Mesendoderm (in vitro differentiated cells): ENCODE measurements at regions not wholly inside any gene's neighbourhood (a gene's known extent, or its start where the extent isn't known, plus 50 kb on each side); places are given as distances from the start of the nearest gene placed in this dataset.

ENCODE experiments used
- DNase-seq: peaks from one replicate; pipeline ENCODE4 v3.0.0; 2013
- H2AK5ac ChIP-seq: 2 replicates; pipeline ENCODE4 v1.6.1; 2013; ENCODE audit warnings: low read length, inconsistent platforms
- H2BK120ac ChIP-seq: 2 replicates; pipeline ENCODE4 v1.6.1; 2013; ENCODE audit warnings: low read depth, mild to moderate bottlenecking, low read length, moderate library complexity, mixed read lengths
- H2BK15ac ChIP-seq: replicated peaks from 2 replicates; pipeline ENCODE4 v1.6.1; 2013; ENCODE audit warnings: low read depth, mild to moderate bottlenecking, moderate library complexity
- H2BK5ac ChIP-seq: 2 replicates; pipeline ENCODE4 v1.6.1; 2013; ENCODE audit warnings: low read length, inconsistent platforms
- H3K18ac ChIP-seq: 2 replicates; pipeline ENCODE4 v1.6.1; 2013; ENCODE audit warnings: mild to moderate bottlenecking, low read length, mixed read lengths
- H3K23ac ChIP-seq: one replicate; pipeline ENCODE4 v1.6.1; 2013; ENCODE audit warnings: low read length
- H3K27ac ChIP-seq: 2 replicates; pipeline ENCODE4 v1.5.1; 2013; ENCODE audit warnings: low read depth, mild to moderate bottlenecking, inconsistent platforms, low read length, moderate library complexity
- H3K27me3 ChIP-seq: 2 replicates; pipeline ENCODE4 v1.6.1; 2013; ENCODE audit warnings: low read length, control low read depth, mild to moderate bottlenecking, inconsistent platforms; ENCODE audit not compliant: insufficient read depth, poor library complexity
- H3K36me3 ChIP-seq: 2 replicates; pipeline ENCODE4 v1.6.1; 2013; ENCODE audit warnings: low read length, inconsistent platforms; ENCODE audit not compliant: control insufficient read depth, insufficient read depth
- H3K4ac ChIP-seq: one replicate; pipeline ENCODE4 v1.6.1; 2013; ENCODE audit warnings: low read depth, mild to moderate bottlenecking, low read length, moderate library complexity
- H3K4me1 ChIP-seq: 2 replicates; pipeline ENCODE4 v1.6.1; 2013; ENCODE audit warnings: low read depth, low read length, inconsistent platforms; ENCODE audit not compliant: control insufficient read depth
- H3K4me2 ChIP-seq: 2 replicates; pipeline ENCODE4 v1.6.1; 2013; ENCODE audit warnings: low read length
- H3K4me3 ChIP-seq: 2 replicates; pipeline ENCODE4 v1.5.1; 2013; ENCODE audit warnings: mild to moderate bottlenecking, low read length
- H3K56ac ChIP-seq: one replicate; pipeline ENCODE4 v1.6.1; 2013; ENCODE audit warnings: low read length
- H3K79me1 ChIP-seq: 2 replicates; pipeline ENCODE4 v1.6.1; 2013; ENCODE audit warnings: low read length, inconsistent platforms
- H3K79me2 ChIP-seq: 2 replicates; pipeline ENCODE4 v1.6.1; 2013; ENCODE audit warnings: mild to moderate bottlenecking, low read length; ENCODE audit not compliant: control insufficient read depth, insufficient read depth
- H3K9ac ChIP-seq: 2 replicates; pipeline ENCODE4 v1.6.1; 2013; ENCODE audit warnings: low read length, inconsistent platforms
- H4K5ac ChIP-seq: one replicate; pipeline ENCODE4 v1.6.1; 2013; ENCODE audit warnings: low read length
- H4K8ac ChIP-seq: one replicate; pipeline ENCODE4 v1.6.1; 2013; ENCODE audit warnings: low read depth, mild to moderate bottlenecking, control low read depth, low read length, moderate library complexity
- WGBS: extraction: QIAGEN DNeasy Blood & Tissue Kit; methylation state at CpG from one replicate; pipeline ENCODE4 v1.1.7; 2013; ENCODE audit warnings: low lambda C conversion rate, missing lambda C conversion rate; ENCODE audit not compliant: insufficient coverage; ENCODE audit errors: extremely low coverage; 5-methylcytosine and 5-hydroxymethylcytosine counted together

- Histone ChIP-seq H3K27ac (no peak overlapping the region), H2BK120ac (no peak overlapping the region), H3K79me1 (no peaks in the 10 kb centered on the region), H3K79me2 (no peaks in the 10 kb centered on the region), H3K23ac (no peak overlapping the region), H3K18ac (no peak overlapping the region), H3K4me1 (no peaks in the 10 kb centered on the region), H4K8ac (no peak overlapping the region), H3K4ac (no peak overlapping the region), H4K5ac (no peak overlapping the region), H3K27me3 (no peaks in the 10 kb centered on the region), H3K4me3 (no peak overlapping the region), H3K9ac (no peak overlapping the region), H2BK15ac (no peak overlapping the region), H2AK5ac (no peak overlapping the region), H3K36me3 (no peaks in the 10 kb centered on the region), H3K4me2 (no peak overlapping the region), H2BK5ac (no peak overlapping the region), H3K56ac (no peak overlapping the region)
- WGBS: no CpG with 5 or more reads among the region's 7 CpGs
- no peak for DNase-seq
Observed at GRCh38 chr10:62618576-62619412, 185.7 kb upstream of the ADO start.

GRCh38 chr10:62619413-62619738 lies 185.1 kb upstream of the ADO start:
- Histone ChIP-seq H3K27ac (no peak overlapping the region), H3K79me1 (no peaks in the 10 kb centered on the region), H3K4ac (no peak overlapping the region), H3K23ac (no peak overlapping the region), H2BK15ac (no peak overlapping the region), H2BK120ac (no peak overlapping the region), H3K27me3 (no peaks in the 10 kb centered on the region), H2AK5ac (no peak overlapping the region), H3K4me3 (no peak overlapping the region), H3K4me2 (no peak overlapping the region), H3K56ac (no peak overlapping the region), H3K36me3 (no peaks in the 10 kb centered on the region), H4K8ac (no peak overlapping the region), H2BK5ac (no peak overlapping the region), H3K18ac (no peak overlapping the region), H3K9ac (no peak overlapping the region), H3K4me1 (no peaks in the 10 kb centered on the region), H3K79me2 (no peaks in the 10 kb centered on the region), H4K5ac (no peak overlapping the region)
- no CpG with 5 or more reads among the region's 2 CpGs for WGBS
- no peak for DNase-seq

- H4K8ac ChIP-seq: no peak overlapping the region
- no peak overlapping the region for H3K4ac ChIP-seq
- no peak overlapping the region for H3K23ac ChIP-seq
- H2AK5ac ChIP-seq: no peak overlapping the region
- no peaks in the 10 kb centered on the region for H3K79me2 ChIP-seq
- no peaks in the 10 kb centered on the region for H3K27me3 ChIP-seq
- H3K18ac ChIP-seq: no peak overlapping the region
- no peak overlapping the region for H2BK5ac ChIP-seq
- H3K36me3 ChIP-seq: no peaks in the 10 kb centered on the region
- WGBS: no CpG with 5 or more reads among the region's 2 CpGs
- no peak overlapping the region for H3K56ac ChIP-seq
- H3K27ac ChIP-seq: no peak overlapping the region
- H3K4me3 ChIP-seq: no peak overlapping the region
- no peaks in the 10 kb centered on the region for H3K79me1 ChIP-seq
- no peak overlapping the region for H3K9ac ChIP-seq
- DNase-seq: no peak
- no peaks in the 10 kb centered on the region for H3K4me1 ChIP-seq
- no peak overlapping the region for H2BK120ac ChIP-seq
- no peak overlapping the region for H4K5ac ChIP-seq
- H2BK15ac ChIP-seq: no peak overlapping the region
- H3K4me2 ChIP-seq: no peak overlapping the region
Observed at GRCh38 chr10:62620491-62620890, 184.0 kb upstream of the ADO start.

- no peaks in the 10 kb centered on the region for H3K79me1 ChIP-seq
- no peak overlapping the region for H2BK5ac ChIP-seq
- no peak overlapping the region for H3K4me3 ChIP-seq
- H3K18ac ChIP-seq: no peak overlapping the region
- H3K4me2 ChIP-seq: no peak overlapping the region
- no peaks in the 10 kb centered on the region for H3K36me3 ChIP-seq
- H3K27ac ChIP-seq: no peak overlapping the region
- no peak overlapping the region for H2AK5ac ChIP-seq
- no peaks in the 10 kb centered on the region for H3K79me2 ChIP-seq
- no CpG with 5 or more reads among the region's 7 CpGs for WGBS
- no peak overlapping the region for H2BK15ac ChIP-seq
- no peak for DNase-seq
- no peaks in the 10 kb centered on the region for H3K4me1 ChIP-seq
- no peak overlapping the region for H3K23ac ChIP-seq
- H3K4ac ChIP-seq: no peak overlapping the region
- no peak overlapping the region for H2BK120ac ChIP-seq
- no peak overlapping the region for H4K8ac ChIP-seq
- no peak overlapping the region for H3K56ac ChIP-seq
- no peaks in the 10 kb centered on the region for H3K27me3 ChIP-seq
- no peak overlapping the region for H4K5ac ChIP-seq
- no peak overlapping the region for H3K9ac ChIP-seq
Observed at GRCh38 chr10:62623223-62623622, 181.3 kb upstream of the ADO start.

GRCh38 chr10:62625484-62625883 lies 179.0 kb upstream of the ADO start:
- Histone ChIP-seq H3K4me1 (no peaks in the 10 kb centered on the region), H3K4me2 (no peak overlapping the region), H3K27ac (no peak overlapping the region), H3K56ac (no peak overlapping the region), H2AK5ac (no peak overlapping the region), H3K27me3 (no peaks in the 10 kb centered on the region), H3K9ac (no peak overlapping the region), H4K8ac (no peak overlapping the region), H3K4ac (no peak overlapping the region), H4K5ac (no peak overlapping the region), H3K23ac (no peak overlapping the region), H3K79me1 (no peaks in the 10 kb centered on the region), H2BK120ac (no peak overlapping the region), H3K36me3 (no peaks in the 10 kb centered on the region), H2BK5ac (no peak overlapping the region), H3K18ac (no peak overlapping the region), H2BK15ac (no peak overlapping the region), H3K79me2 (no peaks in the 10 kb centered on the region), H3K4me3 (no peak overlapping the region)
- no CpG with 5 or more reads among the region's 2 CpGs for WGBS
- no peak for DNase-seq

- Histone ChIP-seq H2BK15ac (no peak overlapping the region), H4K8ac (no peak overlapping the region), H2BK120ac (no peak overlapping the region), H3K79me2 (no peaks in the 10 kb centered on the region), H3K23ac (no peak overlapping the region), H2BK5ac (no peak overlapping the region), H3K18ac (no peak overlapping the region), H3K27ac (no peak overlapping the region), H3K4me1 (no peaks in the 10 kb centered on the region), H3K4me3 (no peak overlapping the region), H3K27me3 (no peaks in the 10 kb centered on the region), H3K36me3 (no peaks in the 10 kb centered on the region), H4K5ac (no peak overlapping the region), H3K4me2 (no peak overlapping the region), H3K9ac (no peak overlapping the region), H2AK5ac (no peak overlapping the region), H3K56ac (no peak overlapping the region), H3K79me1 (no peaks in the 10 kb centered on the region), H3K4ac (no peak overlapping the region)
- no peak for DNase-seq
- WGBS: no CpG with 5 or more reads among the region's 3 CpGs
Observed at GRCh38 chr10:62626079-62626478, 178.4 kb upstream of the ADO start.
